ENCODE measurements at regions not wholly inside any gene's neighbourhood (a gene's known extent, or its start where the extent isn't known, plus 50 kb on each side); places are given as distances from the start of the nearest gene placed in this dataset.

DNA sequence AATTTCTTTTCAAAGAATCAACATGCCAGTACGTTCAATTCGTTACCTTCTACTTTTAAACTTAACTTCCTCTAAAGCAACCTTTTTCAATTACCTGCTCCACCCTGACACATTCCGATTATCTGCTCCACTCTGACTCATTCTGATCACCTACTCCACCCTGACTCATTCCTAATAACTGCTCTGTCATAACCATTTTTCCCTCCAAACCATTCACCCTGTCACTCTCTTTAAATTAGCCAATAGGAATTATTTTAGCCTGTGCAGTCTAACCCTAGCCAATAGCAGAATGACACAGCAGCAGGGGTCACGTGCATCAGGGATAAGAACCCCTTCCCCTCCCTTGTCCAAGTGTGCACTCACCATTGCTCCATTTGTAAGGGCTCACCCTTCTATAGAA lies 557.4 kb upstream of the EYS start:
- TF ChIP-seq FOXP2 (optimal IDR thresholded peaks at IDR 0.05; ENCODE audit: borderline replicate concordance, extremely low read depth, extremely low read length, insufficient read depth) = no peak
- no peak for TF ChIP-seq TAF1 (IDR thresholded peaks at IDR 0.05; ENCODE audit: borderline replicate concordance, insufficient read depth, low read length)
- no peak for TF ChIP-seq POLR2AphosphoS5 (IDR thresholded peaks at IDR 0.05; ENCODE audit: low read depth, low read length)
- TF ChIP-seq SIN3A (IDR thresholded peaks at IDR 0.05; ENCODE audit: borderline replicate concordance, insufficient read depth, low read length) = no peak
